HepG2 (cell line): ENCODE measurements at regions not wholly inside any gene's neighbourhood (a gene's known extent, or its start where the extent isn't known, plus 50 kb on each side); places are given as distances from the start of the nearest gene placed in this dataset.

ENCODE experiments used
- ATAC-seq: fragments of 200-7000 bp; cut with Tn5 transposase; 3 replicates; pipeline ENCODE4 v1.9.1; 2020; ENCODE audit warnings: mild to moderate bottlenecking, moderate library complexity
- BruUV-seq: library from RNA; stranded (reverse); fragments of 400-500 nt; replicated peaks from 2 replicates; lab custom pipeline; 2021; lab: Mats Ljungman, UMichigan
- CTCF ChIA-PET: fragments of 300-600 bp; formaldehyde crosslinking; extraction: SDS; loops from one replicate; lab custom pipeline; 2021; ENCODE audit warnings: low total read pairs, inconsistent platforms, low intra/inter-chr PET ratio; lab: Yijun Ruan, JAX
- POLR2A ChIA-PET: fragments of 350-600 bp; sonication (Branson Sonifier 250); formaldehyde crosslinking; loops from one replicate; lab custom pipeline; 2020; ENCODE audit warnings: antibody characterized with exemption, inconsistent platforms; lab: Yijun Ruan, JAX
- DNase-seq: peaks from one replicate; pipeline ENCODE4 v3.0.0-alpha.2; 2015; ENCODE audit warnings: low spot score
- FAIRE-seq: peaks from 3 replicates; lab custom pipeline; 2011; peaks lifted over from hg19 to GRCh38; lab: Jason Lieb, UNC
- H2AFZ ChIP-seq: one replicate; pipeline ENCODE4 v1.6.1; 2011; ENCODE audit warnings: low read length, inconsistent platforms
- H3K27ac ChIP-seq: fragments of 300-600 bp; 3 replicates; pipeline ENCODE4 v1.8.0; 2011; ENCODE audit warnings: mixed run types, mild to moderate bottlenecking, mixed read lengths, low read length, inconsistent platforms; ENCODE audit not compliant: insufficient read depth; ENCODE audit errors: extremely low read length
- H3K27me3 ChIP-seq, 2 experiments: fragments of 200-600 bp in 1 of 2; 2 replicates in 1 of 2; 3 replicates in 1 of 2; pipeline versions ENCODE4 v1.6.0 to v1.8.0; 2011; ENCODE audit warnings: low read length in 2 of 2, mild to moderate bottlenecking in 2 of 2, moderate library complexity in 2 of 2, inconsistent platforms in 1 of 2; ENCODE audit not compliant: insufficient read depth in 2 of 2, control insufficient read depth in 1 of 2
- H3K36me3 ChIP-seq, 2 experiments: fragments of 200-600 bp in 1 of 2; replicated peaks in 1 of 2; 2 replicates in 1 of 2; 3 replicates in 1 of 2; pipeline versions ENCODE4 v1.5.1 to v1.8.0; 2011; ENCODE audit warnings: low read length in 2 of 2, inconsistent platforms in 1 of 2; ENCODE audit not compliant: insufficient read depth in 2 of 2, control insufficient read depth in 1 of 2
- H3K4me1 ChIP-seq: 2 replicates; pipeline ENCODE4 v1.5.1; 2012; ENCODE audit warnings: low read length, inconsistent platforms; ENCODE audit not compliant: insufficient read depth
- H3K4me2 ChIP-seq: 2 replicates; pipeline ENCODE4 v1.6.0; 2011; ENCODE audit warnings: low read depth, low read length, inconsistent platforms
- H3K4me3 ChIP-seq, 3 experiments: fragments of 200-600 bp in 1 of 3; sonication (generic), shearing (Covaris generic) in 1 of 3; replicated peaks in 1 of 3; 2 replicates each; pipeline ENCODE4 v1.5.1; 2011 to 2016; ENCODE audit warnings: low read length in 3 of 3, inconsistent platforms in 2 of 3, low read depth in 2 of 3, mild to moderate bottlenecking in 2 of 3, control low read depth in 1 of 3, mixed read lengths in 1 of 3; ENCODE audit not compliant: insufficient read depth in 1 of 3
- H3K79me2 ChIP-seq: one replicate; pipeline ENCODE4 v1.6.1; 2011; ENCODE audit warnings: low read length, inconsistent platforms; ENCODE audit not compliant: insufficient read depth
- H3K9ac ChIP-seq: 2 replicates; pipeline ENCODE4 v1.6.0; 2011; ENCODE audit warnings: mild to moderate bottlenecking, low read depth, low read length, inconsistent platforms; ENCODE audit not compliant: insufficient read depth
- H3K9me3 ChIP-seq: 2 replicates; pipeline ENCODE4 v1.5.1; 2012; ENCODE audit warnings: mild to moderate bottlenecking, low read length
- H4K20me1 ChIP-seq: 2 replicates; pipeline ENCODE4 v1.6.0; 2011; ENCODE audit warnings: inconsistent platforms, mild to moderate bottlenecking, low read length, moderate library complexity; ENCODE audit not compliant: insufficient read depth
- ARNT2 ChIP-seq: sonication (generic); formaldehyde crosslinking; IDR thresholded peaks from 2 replicates; pipeline ENCODE4 v1.8.0; 2022; ENCODE audit warnings: mild to moderate bottlenecking, low read depth, missing genetic modification reagents, moderate library complexity
- MAFK ChIP-seq, 2 experiments: IDR thresholded peaks in 1 of 2; conservative IDR thresholded peaks in 1 of 2; 2 replicates each; pipeline ENCODE4 v1.6.1; 2011; ENCODE audit warnings: improper control_type of control experiment in 2 of 2, low read length in 2 of 2
- ZNF121 ChIP-seq: sonication (generic); formaldehyde crosslinking; IDR thresholded peaks from 2 replicates; pipeline ENCODE4 v1.5.0; 2020; ENCODE audit warnings: mild to moderate bottlenecking, missing genetic modification reagents
- WGBS: methylation state at CpG from one replicate; pipeline ENCODE4 v1.1.6; 2017; ENCODE audit warnings: low lambda C conversion rate; 5-methylcytosine and 5-hydroxymethylcytosine counted together
- in situ Hi-C: cut with HindIII; loops from 2 replicates; pipeline ENCODE4 v1.10.0; 2017; ENCODE audit warnings: low pct_unique_long_range_greater_than_20kb; ENCODE audit not compliant: extremely low pct_ligation_motif_present
- intact Hi-C: fragments of 100-400 bp; cut with micrococcal nuclease; formaldehyde crosslinking; loops from one replicate; pipeline ENCODE4 v1.10.0; 2022; ENCODE audit not compliant: unreplicated experiment

DNA sequence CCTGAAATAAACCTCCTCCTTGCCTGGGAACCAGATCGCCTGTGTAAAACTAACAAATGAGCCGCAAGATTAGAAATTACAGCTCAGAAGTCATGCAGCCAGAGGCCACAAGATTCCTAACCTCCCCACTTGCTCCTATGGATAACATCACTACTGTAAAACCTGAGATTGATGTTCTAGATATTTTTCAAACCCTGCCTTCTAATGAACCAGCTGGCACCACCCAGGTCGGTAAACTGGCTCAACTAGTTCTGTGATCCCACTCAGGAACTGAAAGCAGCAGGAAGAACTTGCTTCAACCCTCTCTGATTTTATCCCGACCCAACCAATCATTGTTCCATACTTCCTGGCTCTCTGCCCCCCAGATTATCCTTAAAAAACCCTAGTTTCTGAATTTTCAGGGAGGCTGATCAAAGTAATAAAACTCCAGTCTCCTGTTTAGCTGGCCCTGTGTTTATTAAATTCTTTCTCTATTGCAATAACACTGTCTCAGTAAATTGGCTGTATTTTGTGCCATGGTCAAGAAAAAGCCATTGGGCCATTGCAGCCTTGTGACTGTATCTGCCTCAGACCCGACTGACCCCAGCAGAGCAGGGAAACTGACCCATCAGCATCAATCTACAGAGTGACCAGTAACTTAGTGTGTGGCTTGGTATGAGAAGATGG, 98.9 kb downstream of the RPLP1 start:
- BruUV-seq: no TSS peak
- no peak overlapping the region for H3K27ac ChIP-seq
- H3K4me2 ChIP-seq: no peak overlapping the region
- no peak overlapping the region for H2AFZ ChIP-seq
- DNase-seq (no peak), FAIRE-seq (no peak)
- peaks cover 11% of the 10 kb centered on the region for H3K4me1 ChIP-seq
- 16% methylated on average over 5 of the region's 5 CpGs for WGBS
- peaks cover 25% of the 10 kb centered on the region for H3K9me3 ChIP-seq
- H4K20me1 ChIP-seq: 0 out of 2 replicates have a peak, but pooled peaks cover 3% of the 10 kb centered on the region
- in situ Hi-C loops (no loop called here), intact Hi-C loops (no loop called here)
- peaks cover 1 to 96% of the 10 kb centered on the region in 2 experiments; a peak in 4 of 5 replicates for H3K27me3 ChIP-seq
- POLR2A ChIA-PET: no interaction called here
- no peaks in the 10 kb centered on the region for H3K36me3 ChIP-seq
- H3K79me2 ChIP-seq: no peaks in the 10 kb centered on the region
- H3K4me3 ChIP-seq: no peak overlapping the region
- no peak overlapping the region for H3K9ac ChIP-seq
- CTCF ChIA-PET: no interaction called here
- TF ChIP-seq ARNT2 (CRISPR knock-in tag): no peak
- TF ChIP-seq, all 625 proteins: peak for 0
- no peak for ATAC-seq

GRCh38 chr15:69552057-69552815, 99.6 kb downstream of the RPLP1 start:
- no TSS peak for BruUV-seq
- in situ Hi-C loops (no loop called here), intact Hi-C loops (no loop called here)
- DNase-seq: no peak
- ChIA-PET CTCF (no interaction called here), POLR2A (no interaction called here)
- Histone ChIP-seq H3K4me2 (no peak overlapping the region), H2AFZ (no peak overlapping the region), H3K79me2 (no peaks in the 10 kb centered on the region), H3K27ac (no peak overlapping the region), H3K4me1 (peaks cover 19% of the 10 kb centered on the region), H3K36me3 (no peaks in the 10 kb centered on the region), H3K9ac (no peak overlapping the region)
- WGBS: 57% methylated on average over 10 of the region's 10 CpGs
- ATAC-seq: no peak
- 0 out of 4 replicates have a peak, but pooled peaks of 1 of the 2 experiments have one; percentile 4 for TF ChIP-seq MAFK (conservative IDR thresholded peaks at IDR 0.05 in 1 of 2, IDR thresholded peaks at IDR 0.05 in 1 of 2; ENCODE audit: low read length in 2 of 2)
- no peak for TF ChIP-seq ZNF121 (CRISPR knock-in tag)
- TF ChIP-seq, all 625 proteins: peak for 1
- FAIRE-seq: no peak
- H3K9me3 ChIP-seq: peaks cover 25% of the 10 kb centered on the region
- 0 out of 2 replicates have a peak, but pooled peaks cover 3% of the 10 kb centered on the region for H4K20me1 ChIP-seq
- peaks cover 1 to 97% of the 10 kb centered on the region in 2 experiments; a peak in 4 of 5 replicates for H3K27me3 ChIP-seq
- no peak overlapping the region for H3K4me3 ChIP-seq
